ENCODE measurements at regions not wholly inside any gene's neighbourhood (a gene's known extent, or its start where the extent isn't known, plus 50 kb on each side); places are given as distances from the start of the nearest gene placed in this dataset.
"Not testable (repeated sequence)": the region's sequence is repeated elsewhere in the genome, so short reads cannot be mapped to it uniquely, and the experiment has no call there.

DNA sequence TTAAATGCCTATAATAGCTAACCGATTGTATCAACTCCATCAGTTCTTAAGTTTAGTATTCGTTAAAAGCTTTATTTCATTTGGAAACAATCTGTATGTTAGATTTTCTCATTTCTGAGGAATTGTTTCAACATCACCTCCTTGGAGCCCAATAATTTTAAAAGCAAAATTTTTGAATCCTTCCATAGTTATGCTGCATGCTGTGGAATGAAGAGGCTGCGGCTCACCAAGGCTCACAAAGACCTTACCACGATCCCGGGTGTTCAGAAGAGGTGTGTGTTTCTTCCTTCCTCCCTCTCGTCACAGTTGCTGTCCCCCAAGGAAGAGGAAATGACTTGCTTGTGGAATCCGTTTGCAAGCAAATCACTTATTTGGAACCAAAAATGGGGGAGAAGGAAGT, 143.8 kb downstream of the FGF1 start:
- no peak for DNase-seq

DNA sequence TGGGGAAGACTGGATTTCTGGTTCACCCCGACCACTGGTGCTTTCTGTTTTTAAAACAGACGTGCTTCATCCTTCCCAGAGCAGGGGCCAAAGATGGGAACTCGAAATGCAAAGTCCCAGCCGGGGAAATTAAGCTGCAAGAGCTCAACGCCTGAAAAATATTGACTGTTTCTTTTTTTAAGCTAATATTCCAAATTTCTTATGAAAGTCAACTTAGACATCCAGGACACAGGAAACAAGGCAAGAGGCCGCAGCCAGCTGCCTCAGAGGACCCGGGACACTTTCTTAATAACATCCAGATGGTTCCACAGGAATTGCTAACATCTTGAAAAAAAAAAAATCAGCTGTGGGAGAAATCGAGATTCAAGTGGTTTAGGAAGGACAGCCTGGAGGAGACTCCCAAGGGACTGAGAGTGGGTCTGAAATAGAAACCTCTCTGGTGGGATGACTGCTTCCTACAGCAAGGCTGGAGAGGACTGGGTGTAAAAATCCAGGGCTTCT, 144.9 kb downstream of the FGF1 start:
- no peak for DNase-seq

DNA sequence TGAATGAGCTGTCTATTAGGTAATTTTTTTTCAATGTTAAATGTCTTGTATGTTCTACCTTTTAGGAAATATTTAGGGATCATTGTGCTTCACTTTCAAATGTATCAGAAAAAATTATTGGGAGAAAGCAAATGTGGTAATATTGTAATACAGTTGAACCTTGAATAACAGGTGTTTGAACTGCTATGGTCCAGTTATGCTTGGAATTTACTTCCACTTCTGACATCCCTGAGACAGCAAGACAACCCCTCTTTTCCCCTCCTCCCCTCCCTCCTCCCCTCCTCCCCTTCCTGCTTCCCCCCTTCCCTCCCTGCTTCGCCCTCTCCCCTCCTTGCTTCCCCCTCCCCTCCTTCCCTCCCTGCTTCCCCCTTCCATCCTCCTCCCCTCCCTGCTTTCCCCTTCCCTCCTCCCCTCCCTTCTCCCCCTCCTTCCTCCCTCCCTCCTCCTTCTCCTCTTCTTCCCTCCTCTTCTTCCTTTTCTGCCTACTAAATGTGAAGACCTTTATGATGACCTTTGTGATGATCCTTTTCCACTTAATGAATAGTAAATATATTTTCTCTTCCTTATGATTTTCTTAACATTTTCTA, 146.6 kb downstream of the FGF1 start:
- DNase-seq, result no peak

DNA sequence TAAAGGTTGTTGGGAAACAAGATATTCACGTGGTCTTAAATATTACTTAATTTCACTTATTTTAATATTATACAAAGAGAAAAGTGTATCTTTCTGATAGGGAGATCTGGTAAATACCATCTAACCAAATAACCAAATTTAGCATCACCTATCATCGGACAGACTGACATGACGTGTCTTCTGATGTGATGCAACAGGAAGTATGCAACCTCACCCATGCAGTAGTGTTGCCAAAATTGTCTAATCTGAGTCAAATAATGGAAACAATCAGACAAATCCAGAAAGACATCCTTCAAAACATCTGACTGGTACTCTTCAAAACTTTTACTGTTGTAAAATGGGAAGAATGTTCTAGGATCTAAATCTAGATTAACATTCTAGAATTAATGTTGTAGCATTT, 148.0 kb downstream of the FGF1 start:
- DNase-seq, result peak; percentile 41

DNA sequence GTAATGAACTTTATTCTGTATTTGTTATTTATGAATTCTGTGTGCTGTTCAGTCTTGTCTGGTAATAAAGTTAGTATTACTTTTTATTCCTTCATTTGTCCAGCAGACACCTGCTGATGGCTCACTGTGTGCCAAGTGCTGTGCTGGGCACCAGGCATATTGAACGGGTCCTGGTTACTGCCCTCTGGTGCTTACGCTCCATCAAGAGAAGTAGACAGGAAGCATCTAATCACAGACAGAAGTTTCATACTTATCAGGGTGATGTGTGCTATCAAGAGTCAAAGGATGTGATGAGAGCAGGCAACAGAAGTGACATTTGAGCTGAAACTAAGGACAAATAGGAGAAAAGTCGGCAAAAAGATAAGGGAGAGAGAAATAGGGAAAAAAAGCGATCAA, 153.1 kb downstream of the FGF1 start:
- DNase-seq, result no peak

DNA sequence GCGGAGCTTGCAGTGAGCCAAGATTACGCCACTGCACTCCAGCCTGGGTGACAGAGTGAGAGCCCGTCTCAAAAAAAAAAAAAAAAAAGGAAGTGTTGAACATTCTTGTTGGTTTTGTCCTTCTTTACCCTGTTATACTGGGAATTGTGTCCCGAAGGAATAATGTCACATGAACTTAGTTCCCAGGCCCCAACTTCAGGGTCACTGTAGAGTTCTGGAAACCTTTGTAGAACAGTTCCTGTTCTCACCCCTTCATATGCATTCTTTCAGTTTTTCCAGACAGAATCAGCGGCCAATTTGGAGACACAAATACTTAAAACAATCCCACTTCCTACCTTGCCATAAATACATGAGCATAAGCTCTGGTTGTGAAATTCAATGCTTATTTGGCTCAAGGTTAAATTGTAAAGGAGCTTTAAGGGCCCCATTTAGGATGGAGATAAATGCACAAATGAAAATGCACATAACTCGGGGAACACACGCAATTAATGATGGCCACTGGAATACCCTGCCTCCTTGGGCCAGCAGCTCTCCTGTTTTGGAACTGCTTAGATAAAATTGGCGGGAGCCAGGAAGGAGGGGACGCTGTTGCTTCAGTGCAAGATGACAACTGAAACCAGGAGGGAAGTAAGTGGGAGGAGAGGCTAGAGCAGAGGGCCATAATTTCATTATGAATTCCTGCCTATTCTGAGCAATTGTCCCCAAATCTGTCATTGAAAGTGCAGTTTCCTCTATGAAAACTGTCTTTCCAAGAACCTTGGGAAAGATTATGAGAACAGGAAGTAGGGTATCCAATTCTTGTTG, 153.7 kb downstream of the FGF1 start:
- no peak for DNase-seq

DNA sequence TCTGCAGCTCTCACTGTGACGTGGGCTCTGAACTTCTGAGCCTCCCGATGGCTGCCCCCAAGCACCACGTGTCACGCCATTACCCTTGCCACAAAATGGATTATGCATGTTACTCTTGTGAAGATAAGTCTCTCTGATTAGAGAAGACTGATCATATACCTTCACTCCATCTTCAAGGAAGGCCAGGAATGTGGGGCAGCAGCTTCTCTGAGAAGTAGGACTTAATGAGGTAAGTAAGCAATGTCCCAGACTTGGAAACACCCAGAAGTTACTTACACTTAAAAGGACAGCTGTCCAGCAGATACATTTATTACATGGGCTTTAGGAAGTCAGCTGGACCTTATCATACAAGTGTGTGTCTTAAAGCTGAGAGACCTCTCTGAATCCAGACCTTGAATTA, 155.0 kb downstream of the FGF1 start:
- no peak for DNase-seq

DNA sequence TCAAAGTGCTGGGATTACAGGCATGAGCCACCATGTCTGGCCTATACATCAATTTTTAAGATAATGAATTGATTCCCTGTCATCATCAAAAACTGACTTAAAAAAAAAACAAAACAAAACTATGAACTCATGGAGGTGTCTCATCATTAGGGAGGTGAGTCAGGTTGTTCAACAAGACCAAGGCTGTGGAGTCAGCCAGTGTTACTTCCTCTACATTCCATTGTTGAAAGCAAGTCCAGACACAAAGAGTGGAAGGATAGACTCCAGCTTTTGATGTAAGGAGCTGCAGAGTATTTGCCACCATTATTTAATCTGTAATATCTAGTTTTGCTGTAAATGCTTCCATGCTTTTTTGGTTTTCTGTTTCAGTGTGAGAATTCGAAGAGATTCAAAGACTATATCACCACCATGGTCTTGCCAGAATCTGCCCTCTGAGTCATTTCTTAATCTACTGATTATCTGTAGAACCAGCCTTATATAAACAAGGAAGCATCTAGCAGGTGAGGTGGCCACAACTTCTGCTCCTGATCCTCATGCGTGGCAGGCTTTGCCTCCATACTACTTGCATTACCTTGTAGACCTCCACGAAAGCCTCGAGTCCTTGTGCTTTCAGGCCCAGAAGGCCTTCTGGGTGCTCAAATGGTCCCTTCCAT, 156.1 kb downstream of the FGF1 start:
- peak; percentile 87 for DNase-seq

DNA sequence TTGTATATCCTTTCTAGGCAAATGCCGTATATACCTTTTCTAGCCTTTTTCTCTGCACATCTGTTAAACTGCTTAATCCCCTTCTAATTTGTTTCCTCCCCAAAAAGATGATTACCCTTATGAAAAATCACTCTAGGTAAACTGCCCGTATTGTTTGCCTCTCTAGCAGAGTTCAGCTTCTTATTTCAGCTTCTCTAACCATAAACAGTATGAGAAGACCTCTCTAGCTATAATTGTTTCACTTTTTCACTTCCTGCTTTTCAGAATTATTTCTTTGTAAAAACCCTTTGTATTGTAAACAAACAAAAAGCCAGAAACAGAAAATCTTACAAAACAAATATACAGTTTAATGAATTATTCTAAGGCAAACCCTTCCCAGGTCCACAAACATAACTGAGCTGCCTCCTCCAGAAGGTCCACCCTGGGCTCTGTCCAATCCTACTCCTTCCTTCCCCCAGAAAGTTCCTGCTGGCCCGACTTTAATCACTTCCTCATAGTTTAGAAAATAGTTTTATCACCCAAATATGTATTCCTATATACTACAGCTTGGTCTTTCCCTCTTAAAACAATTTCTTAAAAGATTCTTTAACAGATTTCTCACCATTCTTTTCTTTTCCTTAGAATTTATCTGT, 158.1 kb downstream of the FGF1 start:
- no peak for DNase-seq

DNA sequence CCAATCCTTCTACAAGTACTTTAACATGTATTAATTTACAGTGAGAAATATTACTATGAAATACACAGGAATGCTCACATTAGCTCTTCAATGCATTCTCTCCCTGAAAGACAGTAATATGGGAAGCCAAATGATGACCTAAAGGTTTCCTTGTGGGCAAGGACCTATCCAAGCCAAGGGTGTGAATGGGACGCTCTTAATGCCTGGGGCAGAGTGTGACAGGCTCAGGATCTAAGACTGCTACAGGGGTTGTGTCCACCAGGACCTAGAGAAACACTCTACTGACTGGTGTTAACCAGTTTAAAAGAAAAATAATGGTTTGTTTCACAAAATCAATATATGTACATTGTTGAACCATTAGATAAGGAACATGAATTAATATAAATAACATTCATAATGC, 158.7 kb downstream of the FGF1 start:
- no peak for DNase-seq

DNA sequence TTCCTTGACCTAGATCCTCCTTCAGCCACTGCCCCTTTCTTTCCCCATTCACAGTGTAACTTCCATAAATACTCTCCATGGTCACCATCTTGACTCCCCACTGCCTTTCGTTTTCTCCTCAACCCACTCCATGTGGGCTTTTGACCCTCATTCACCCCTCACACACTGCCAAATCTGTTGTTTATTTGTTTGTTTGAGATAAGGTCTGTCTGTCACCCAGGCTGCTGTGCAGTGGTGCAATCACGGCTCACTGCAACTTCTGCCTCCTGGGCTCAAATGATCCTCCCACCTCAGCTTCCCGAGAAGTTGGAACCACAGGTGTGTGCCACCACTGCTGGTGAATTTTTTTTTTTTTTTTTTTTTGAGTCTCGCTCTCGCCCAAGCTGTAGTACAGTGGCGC, 162.9 kb downstream of the FGF1 start:
- no peak for DNase-seq

DNA sequence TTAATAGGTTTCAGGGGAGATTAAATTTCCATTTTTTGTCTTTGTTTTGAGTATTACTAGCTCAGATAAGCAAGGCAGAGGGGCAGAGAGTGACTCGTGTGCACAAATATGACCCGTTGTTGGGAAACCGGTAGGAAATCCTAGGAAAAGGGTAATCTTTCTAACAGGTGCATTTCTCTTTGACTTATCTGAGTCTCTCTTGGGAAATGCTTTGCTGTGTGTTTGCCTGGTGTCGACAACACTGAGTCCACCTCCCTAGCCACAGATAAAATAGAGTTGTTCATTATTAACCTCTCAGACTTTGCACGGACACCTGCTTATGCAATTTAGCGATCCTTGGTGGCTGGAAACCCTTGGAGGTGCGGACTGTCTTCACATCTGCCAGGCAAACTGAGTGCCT, 164.2 kb downstream of the FGF1 start:
- DNase-seq, result no peak

DNA sequence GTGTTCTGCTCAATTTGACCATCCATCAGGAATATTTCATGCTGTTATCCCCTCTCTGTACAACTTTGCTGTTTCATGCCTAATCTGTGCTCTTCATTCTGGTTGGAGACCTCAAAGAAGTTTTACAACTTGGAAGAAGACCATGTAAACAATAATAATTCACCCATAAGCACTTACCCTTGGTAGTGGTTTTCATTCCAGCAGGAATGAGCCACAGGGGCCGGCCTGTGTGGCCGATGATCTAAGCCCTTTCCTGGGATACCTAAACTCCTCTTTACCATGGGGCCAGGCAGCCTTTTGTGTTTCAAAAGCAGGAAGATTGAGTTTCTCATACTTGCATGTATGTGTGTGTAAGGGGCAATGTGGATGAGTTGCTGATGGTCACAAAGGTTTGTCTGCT, 165.0 kb downstream of the FGF1 start:
- DNase-seq, result peak; percentile 18

DNA sequence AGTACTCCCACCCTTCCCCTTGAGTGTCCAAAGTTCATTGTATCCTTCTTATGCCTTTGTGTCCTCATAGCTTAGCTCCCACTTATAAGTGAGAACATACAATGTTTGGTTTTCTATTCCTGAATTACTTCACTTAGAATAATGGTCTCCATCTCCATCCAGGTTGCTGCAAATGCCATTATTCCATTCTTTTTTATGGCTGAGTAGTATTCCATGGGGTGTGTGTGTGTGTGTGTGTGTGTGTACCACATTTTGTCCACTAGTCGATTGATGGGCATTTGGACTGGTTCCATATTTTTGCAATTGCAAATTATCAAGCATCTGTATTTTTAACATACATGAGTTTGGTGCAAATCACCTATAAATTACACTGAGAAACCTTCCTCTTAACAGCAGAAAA, 166.0 kb downstream of the FGF1 start:
- DNase-seq, result not testable (repeated sequence)

DNA sequence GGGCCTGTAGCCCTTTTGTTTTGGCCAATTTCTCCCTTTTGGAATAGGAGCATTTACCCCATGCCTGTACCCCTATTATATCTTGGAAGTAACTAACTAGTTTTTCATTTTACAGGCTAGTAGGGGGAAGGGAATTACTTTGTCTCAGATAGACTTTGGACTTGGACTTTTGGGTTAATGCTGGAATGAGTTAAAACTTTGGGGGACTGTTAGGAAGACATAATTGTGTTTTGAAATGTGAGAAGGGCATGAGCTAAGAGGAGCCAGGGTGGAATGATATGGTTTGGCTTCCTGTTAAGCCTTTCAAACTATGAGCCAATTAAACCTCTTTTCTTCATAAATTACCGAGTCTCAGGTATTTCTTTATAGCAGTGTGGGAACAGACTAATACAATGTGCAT, 168.1 kb downstream of the FGF1 start:
- no peak for DNase-seq

DNA sequence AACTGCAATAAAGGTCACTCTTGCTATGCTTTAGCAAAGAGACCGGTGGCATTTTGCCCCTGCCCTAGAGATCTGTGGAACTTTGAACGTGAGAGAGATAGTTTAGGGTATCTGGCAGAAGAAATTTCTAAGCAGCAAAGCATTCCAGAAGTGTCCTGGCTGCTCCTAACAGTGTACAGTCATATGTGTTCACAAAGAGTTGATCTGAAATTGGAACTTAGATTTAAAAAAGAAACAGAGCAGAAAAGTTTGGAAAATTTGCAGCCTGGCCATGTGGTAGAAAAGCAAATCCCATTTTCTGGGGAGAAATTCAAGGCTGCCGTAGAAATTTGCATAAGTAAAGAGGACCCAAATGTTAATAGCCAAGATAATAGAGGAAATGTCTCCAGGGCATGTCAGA, 169.2 kb downstream of the FGF1 start:
- DNase-seq, result no peak

DNA sequence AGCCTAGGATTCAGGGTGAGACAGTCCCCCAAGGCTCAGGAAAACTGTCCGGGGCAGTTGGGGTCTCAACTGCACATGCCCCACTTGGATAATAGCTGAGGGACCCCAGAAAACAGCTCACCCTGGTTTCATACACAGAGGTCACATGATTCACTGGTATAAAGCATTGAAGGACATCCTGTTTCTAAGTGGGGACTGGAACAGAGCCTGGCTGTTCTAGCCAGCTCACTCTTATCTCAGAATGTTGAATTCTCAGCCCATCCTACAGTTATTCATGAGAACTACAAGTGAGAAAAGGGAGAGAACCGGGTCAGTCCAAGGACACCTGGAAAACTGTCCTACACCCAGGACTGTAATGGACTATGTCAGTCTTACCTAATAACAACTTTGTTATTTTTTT, 170.9 kb downstream of the FGF1 start:
- no peak for DNase-seq

DNA sequence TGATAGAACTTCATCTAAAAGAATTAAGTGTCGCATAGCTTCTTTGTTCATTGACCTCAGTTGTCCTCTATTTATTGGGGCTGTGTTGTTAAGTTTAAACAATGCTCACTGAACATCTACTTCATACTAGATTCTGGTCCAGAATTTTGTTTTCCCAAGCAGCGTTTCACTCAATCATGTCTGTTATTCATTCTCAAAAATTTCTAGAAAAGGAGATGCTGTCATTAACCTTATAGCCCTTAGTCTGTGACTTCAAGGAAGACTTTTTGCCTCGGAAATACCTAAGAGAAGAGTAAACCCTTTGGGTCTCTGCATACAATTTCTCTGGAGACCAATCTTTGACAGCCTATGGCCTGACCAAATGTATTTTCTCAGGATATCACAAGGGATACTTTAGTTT, 171.7 kb downstream of the FGF1 start:
- no peak for DNase-seq

DNA sequence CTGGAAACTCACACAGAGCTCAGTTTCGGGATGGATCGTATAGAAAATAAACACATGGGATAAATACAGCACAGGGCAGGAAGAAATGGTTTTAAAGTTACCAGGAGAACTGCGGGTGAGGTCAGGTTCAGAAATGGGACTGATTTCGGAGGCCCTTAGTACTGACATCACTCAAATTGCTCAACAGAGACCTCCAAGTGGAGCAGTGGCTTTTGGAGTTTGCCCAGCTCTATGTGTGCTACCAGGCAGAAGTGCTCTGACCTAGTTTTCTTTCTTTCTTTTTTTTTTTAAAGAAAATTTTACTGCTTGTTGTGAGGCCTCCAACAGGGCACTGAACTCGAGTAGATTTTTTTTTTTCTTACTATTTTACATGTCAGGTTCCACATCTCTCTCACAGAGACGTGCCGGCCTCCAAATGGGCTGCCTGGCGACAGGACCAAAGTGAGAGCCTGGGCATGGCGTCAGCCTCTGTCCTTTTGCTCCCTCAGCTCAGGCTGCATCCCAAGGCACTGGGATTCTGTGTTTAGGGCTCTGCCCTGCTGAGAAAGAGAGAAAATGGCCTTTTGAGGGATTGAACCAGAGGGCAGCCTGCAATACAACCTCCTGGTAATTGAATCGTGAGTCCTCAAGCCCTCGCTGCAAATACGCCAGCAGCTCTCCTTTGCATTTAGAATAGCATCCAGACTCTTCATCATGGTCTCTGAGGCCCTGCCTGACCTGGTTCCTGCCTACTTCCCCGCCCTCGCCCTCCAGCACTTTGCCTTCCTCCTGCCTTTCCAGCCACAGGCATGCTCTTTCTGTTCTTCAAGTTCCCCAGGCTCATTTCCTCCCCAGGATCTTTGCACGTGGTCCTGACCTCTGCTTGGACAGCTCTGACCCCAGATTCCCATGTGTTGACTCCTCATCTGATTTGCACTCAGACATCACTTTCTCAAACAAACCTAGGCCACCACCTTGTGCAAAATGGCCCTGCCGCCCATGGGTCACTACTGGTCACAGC, 173.5 kb downstream of the FGF1 start:
- peak; percentile 74 for DNase-seq

DNA sequence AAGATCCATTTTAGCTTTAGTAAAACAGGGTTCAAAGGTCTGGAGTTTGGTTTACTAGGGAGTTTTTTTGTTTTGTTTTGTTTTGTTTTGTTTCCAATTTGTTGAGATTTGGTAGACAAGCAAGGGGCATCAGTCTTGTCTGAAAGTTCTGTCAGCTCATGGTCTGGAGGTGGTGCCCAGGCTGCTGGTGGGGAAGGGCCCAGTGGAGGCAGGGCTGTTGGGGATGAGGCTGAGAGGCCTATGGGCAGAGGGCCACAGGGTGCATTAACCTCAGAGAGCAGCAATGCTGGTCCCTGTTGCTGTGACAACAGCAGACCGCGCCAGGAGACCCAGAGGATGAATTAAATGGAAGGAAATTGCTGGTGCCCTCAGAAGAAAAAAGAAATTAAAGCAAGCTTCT, 174.5 kb downstream of the FGF1 start:
- no peak for DNase-seq

DNA sequence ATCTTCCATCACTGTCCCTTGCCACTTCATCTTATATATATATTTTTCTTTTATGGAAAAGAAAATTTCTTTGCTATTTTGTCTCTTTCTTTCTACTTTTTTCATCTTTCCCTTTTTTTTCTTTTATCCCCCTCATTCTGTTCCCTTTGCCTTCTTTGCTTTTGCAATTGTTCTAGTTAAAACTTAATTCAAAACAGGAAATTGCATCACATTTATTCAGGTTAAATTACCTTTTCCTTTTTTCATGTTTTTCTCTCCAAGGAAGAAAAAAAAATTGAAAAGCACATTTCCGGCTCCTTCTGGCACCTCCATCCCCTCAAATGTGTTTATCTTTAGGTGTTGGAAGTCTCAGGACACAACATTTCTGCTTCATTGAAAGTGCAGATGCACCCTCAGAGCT, 176.9 kb downstream of the FGF1 start:
- DNase-seq, result no peak

DNA sequence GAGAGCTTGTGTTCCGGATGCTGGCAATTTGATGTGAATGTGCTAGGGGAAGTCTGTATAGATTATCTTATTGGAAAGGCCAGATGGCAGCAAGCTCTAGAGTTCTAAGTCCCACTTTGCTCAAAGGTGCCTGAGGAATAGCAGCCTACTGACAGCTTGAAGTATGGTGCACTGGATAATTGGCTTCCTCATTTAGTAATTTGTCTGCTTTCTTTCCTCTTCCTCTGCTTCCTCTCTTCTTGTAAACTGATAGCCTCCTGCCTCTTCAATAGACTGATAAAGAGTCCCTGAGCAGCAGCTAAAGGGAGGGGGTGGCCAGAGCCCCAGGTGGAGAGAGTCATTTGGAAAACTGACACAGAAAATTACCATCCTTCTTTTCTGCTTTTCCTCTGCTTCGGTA, 177.3 kb downstream of the FGF1 start:
- DNase-seq, result no peak

Measured in NCI-H226 (cell line).